ENCODE measurements at regions not wholly inside any gene's neighbourhood (a gene's known extent, or its start where the extent isn't known, plus 50 kb on each side); places are given as distances from the start of the nearest gene placed in this dataset.
A peak's percentile ranks its signal among the peaks of the same experiment; 100 is the strongest.

DNA sequence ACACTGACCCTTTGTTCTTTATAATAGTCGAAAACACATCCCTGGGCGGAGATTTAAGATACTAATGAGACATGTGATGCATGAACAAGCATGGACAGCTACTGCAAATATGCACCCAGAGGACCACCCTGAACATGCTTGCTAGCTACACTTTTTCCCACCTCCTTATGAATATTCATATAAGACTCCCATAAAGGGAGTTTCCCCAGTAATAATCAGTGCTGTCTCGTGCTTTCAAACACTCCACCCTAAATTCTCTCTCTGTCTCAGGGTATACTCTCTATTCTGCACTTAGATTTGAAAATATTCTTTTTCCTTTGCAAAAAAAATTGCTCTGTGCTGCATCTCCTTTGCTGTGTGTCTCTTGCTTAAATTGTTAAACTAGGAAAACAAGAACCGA lies 64.4 kb upstream of the CT45A1 start:
- no peaks in the 10 kb centered on the region for H3K79me1 ChIP-seq (ENCODE audit: low read depth, low read length)
- H3K27ac ChIP-seq (ENCODE audit: low read depth, low read length) = no peak overlapping the region
- no peak overlapping the region for H3K18ac ChIP-seq (ENCODE audit: extremely low read depth, low read length)
- no peak overlapping the region for H3K4ac ChIP-seq (replicated peaks; ENCODE audit: insufficient read length, low read depth, low read length)
- WGBS, 2 experiments (ENCODE audit: extremely low coverage in 1 of 2, insufficient coverage in 1 of 2, insufficient read length in 1 of 2, insufficient replicate concordance in 2 of 2, low coverage in 1 of 2, low lambda C conversion rate in 2 of 2, missing lambda C conversion rate in 1 of 2) = 76% methylated on average over 4 of the region's 4 CpGs; no CpG with 5 or more reads in 1 of the 2 experiments
- H2BK20ac ChIP-seq (ENCODE audit: low read length) = no peak overlapping the region
- H3K27me3 ChIP-seq (replicated peaks in 1 of 4; ENCODE audit: control insufficient read depth in 3 of 4, extremely low read depth in 1 of 4, insufficient read depth in 3 of 4, low read length in 3 of 4) = no peaks in the 10 kb centered on the region
- TF ChIP-seq CREB1 (IDR thresholded peaks at IDR 0.05) = no peak
- no peak for TF ChIP-seq PHF8 (conservative IDR thresholded peaks at IDR 0.05; ENCODE audit: low read depth, low read length)
- TF ChIP-seq RBBP5 (IDR thresholded peaks at IDR 0.05; ENCODE audit: borderline replicate concordance, low read depth, low read length) = no peak
- no peak for TF ChIP-seq CTBP2 (IDR thresholded peaks at IDR 0.05; ENCODE audit: borderline replicate concordance, insufficient read depth, insufficient read length, low read length)
- no peak for TF ChIP-seq TAF1 (IDR thresholded peaks at IDR 0.05; ENCODE audit: low read depth, low read length)
- TF ChIP-seq, protein P1, sequence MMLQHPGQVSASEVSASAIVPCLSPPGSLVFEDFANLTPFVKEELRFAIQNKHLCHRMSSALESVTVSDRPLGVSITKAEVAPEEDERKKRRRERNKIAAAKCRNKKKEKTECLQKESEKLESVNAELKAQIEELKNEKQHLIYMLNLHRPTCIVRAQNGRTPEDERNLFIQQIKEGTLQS (IDR thresholded peaks at IDR 0.05; ENCODE audit: insufficient read depth, low read depth, low read length) = no peak
- no peak for TF ChIP-seq ZNF274 (IDR thresholded peaks at IDR 0.05; ENCODE audit: borderline replicate concordance, extremely low read depth, low read length)
- no peak for TF ChIP-seq RXRA (IDR thresholded peaks at IDR 0.05; ENCODE audit: insufficient read depth, low read depth, low read length)
- no peak for TF ChIP-seq JUN (IDR thresholded peaks at IDR 0.05; ENCODE audit: low read depth, low read length)
- no peak for TF ChIP-seq HDAC6 (IDR thresholded peaks at IDR 0.05; ENCODE audit: low read depth, low read length)
- TF ChIP-seq POLR2A (IDR thresholded peaks at IDR 0.05; ENCODE audit: control extremely low read depth in 1 of 2, low read depth in 2 of 2, low read length in 2 of 2) = no peak
- no peak overlapping the region for H4K8ac ChIP-seq (ENCODE audit: extremely low read depth, insufficient read depth, low read length)
- H3K79me2 ChIP-seq (ENCODE audit: control insufficient read depth in 1 of 2, insufficient read depth in 2 of 2, low read length in 2 of 2) = no peaks in the 10 kb centered on the region
- no peak overlapping the region for H2AFZ ChIP-seq (ENCODE audit: low read length)
- ChIA-PET POLR2A (ENCODE audit: partially characterized antibody) (no interaction called here), CTCF (ENCODE audit: partially characterized antibody) (no interaction called here)
- H3K23ac ChIP-seq (ENCODE audit: insufficient read length) = no peak overlapping the region
- no peaks in the 10 kb centered on the region for H3K23me2 ChIP-seq (ENCODE audit: low read depth, low read length)
- no peaks in the 10 kb centered on the region for H4K20me1 ChIP-seq (replicated peaks in 1 of 2; ENCODE audit: control insufficient read depth in 1 of 2, insufficient read depth in 2 of 2, low read length in 2 of 2)
- H3K4me2 ChIP-seq (ENCODE audit: insufficient read depth in 1 of 2, low read depth in 2 of 2, low read length in 2 of 2) = no peak overlapping the region
- H2BK15ac ChIP-seq (ENCODE audit: low read length) = no peak overlapping the region
- no peaks in the 10 kb centered on the region for H3K36me3 ChIP-seq (ENCODE audit: control insufficient read depth in 2 of 4, insufficient read depth in 4 of 4, low read length in 3 of 4)
- H3K9me3 ChIP-seq (ENCODE audit: insufficient read depth in 2 of 2, low read depth in 1 of 2, low read length in 1 of 2) = peaks cover 0 to 12% of the 10 kb centered on the region in 2 experiments; a peak in 2 of 4 replicates
- H2AK5ac ChIP-seq (ENCODE audit: low read depth, low read length) = no peak overlapping the region
- H2BK5ac ChIP-seq (ENCODE audit: low read depth, low read length) = no peak overlapping the region
- H2BK12ac ChIP-seq (ENCODE audit: low read depth, low read length) = no peak overlapping the region
- no peak overlapping the region for H2BK120ac ChIP-seq (replicated peaks; ENCODE audit: low read depth, low read length)
- no peak overlapping the region for H3K9ac ChIP-seq (replicated peaks in 1 of 4; ENCODE audit: extremely low read depth in 1 of 4, low read depth in 3 of 4, low read length in 3 of 4)
- H4K91ac ChIP-seq (replicated peaks; ENCODE audit: insufficient read length, low read length) = no peak overlapping the region
- no peak overlapping the region for H3K4me3 ChIP-seq (ENCODE audit: extremely low read depth in 1 of 4, insufficient read depth in 2 of 4, low read depth in 3 of 4, low read length in 4 of 4)
- H4K5ac ChIP-seq (ENCODE audit: insufficient read length, low read depth, low read length) = no peak overlapping the region
- no peaks in the 10 kb centered on the region for H3K4me1 ChIP-seq (replicated peaks in 1 of 4; ENCODE audit: control insufficient read depth in 3 of 4, insufficient read depth in 4 of 4, low read length in 3 of 4)
- FAIRE-seq (peak; percentile 55), DNase-seq (ENCODE audit: low read depth in 1 of 2, low spot score in 2 of 2) (no peak)
- no peak overlapping the region for H3K14ac ChIP-seq (ENCODE audit: insufficient read length)
- no peak overlapping the region for H3K56ac ChIP-seq (replicated peaks; ENCODE audit: insufficient read length, low read depth, low read length)

Data from H1 (cell line).